GM21526 (cell line): ENCODE measurements at regions not wholly inside any gene's neighbourhood (a gene's known extent, or its start where the extent isn't known, plus 50 kb on each side); places are given as distances from the start of the nearest gene placed in this dataset.

Experiments used
- ATAC-seq: cut with Tn5 transposase; IDR thresholded peaks from one replicate; pipeline ENCODE4 v1.9.1; 2021; ENCODE audit warnings: moderate library complexity; ENCODE audit not compliant: unreplicated experiment, low FRiP score

DNA sequence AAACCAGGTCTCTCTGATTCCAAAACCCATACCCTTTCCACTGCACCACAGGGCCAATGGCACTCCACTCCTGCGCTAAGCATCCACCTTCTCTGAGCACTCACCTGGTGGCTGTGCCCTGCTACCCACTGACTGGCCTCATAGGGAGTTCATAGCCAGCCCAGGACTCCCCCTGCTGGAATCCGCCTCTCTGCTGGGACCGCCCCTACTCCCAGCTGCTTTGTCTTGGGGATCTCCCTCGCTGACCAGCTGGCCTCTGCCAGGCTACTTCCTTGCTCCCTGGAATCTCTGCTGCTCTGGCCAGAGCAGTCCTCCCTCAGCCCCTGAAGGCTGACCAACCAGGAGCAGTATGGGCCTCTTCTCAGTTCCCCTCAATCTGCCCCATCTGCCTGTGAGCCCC lies 129.7 kb downstream of the FAXC start:
- ATAC-seq, result no peak

- ATAC-seq, result no peak
Observed at GRCh38 chr6:99216959-99217358, 132.5 kb downstream of the FAXC start.

- ATAC-seq, result no peak
Observed at GRCh38 chr6:99195986-99196655, 153.4 kb downstream of the FAXC start.

GRCh38 chr6:99192561-99192960 lies 156.9 kb downstream of the FAXC start:
- no peak for ATAC-seq

DNA sequence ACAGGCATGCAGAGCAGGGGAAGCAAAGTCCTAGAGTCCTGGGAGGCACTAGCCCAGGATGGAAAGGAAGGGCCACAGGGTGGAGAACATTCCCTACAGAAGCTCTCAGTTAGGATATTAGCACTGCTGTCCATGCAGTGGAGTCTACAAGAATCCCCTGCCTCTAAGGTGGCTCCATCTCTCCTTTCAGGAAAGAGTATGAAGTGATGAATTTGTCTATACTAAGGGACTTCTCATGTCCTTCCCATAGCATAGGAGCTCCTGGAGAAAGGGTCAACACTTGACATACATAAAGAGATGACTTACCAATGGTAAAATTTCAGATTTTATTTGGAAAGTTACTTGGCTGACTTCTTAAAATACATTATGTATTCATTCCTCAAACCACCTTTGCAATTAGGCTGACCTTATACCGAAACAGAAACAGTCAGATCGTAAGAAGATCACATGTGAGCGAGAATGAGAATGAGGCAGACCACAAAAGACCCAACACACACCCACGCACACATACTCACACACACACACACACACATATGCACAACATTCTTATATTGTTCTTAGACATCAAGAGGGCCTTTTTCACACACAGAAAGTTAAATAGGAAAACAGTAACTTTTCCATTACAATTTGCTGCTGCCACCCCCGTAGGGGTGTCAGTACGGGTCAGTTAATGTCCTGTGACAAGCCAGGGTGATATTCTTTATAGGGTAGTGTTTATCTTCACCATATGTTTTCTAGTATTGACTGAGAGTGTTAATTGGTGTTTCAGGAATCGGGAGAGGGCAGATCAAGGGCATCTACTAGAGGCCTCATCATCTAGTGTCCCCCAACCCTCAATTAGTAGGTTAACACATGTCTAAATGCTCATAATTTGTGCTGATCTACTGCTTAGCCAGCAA lies 159.4 kb downstream of the FAXC start:
- ATAC-seq, result peak; percentile 99

DNA sequence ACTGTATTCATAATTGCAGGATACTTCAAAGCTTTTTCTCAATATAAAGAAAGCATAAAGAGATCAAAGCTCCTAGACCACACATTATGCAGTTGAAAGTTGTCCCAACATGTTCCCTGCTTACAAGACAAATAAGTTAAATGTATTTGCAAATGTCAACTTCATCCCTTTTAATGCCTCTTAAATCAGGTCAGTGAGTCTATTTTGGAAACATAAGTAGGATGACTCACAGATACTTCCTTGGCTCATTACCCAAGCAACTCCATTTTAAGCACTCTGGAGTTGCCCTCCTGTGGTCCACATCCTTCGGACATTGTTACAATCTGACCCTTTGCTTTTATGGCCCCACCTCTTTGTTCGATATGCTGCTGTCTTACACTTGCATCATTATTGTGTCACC lies 162.0 kb downstream of the FAXC start:
- ATAC-seq, result no peak

- no peak for ATAC-seq
Observed at GRCh38 chr6:99186417-99186816, 163.1 kb downstream of the FAXC start.

- ATAC-seq, result no peak
Observed at GRCh38 chr6:99185525-99185924, 163.9 kb downstream of the FAXC start.

DNA sequence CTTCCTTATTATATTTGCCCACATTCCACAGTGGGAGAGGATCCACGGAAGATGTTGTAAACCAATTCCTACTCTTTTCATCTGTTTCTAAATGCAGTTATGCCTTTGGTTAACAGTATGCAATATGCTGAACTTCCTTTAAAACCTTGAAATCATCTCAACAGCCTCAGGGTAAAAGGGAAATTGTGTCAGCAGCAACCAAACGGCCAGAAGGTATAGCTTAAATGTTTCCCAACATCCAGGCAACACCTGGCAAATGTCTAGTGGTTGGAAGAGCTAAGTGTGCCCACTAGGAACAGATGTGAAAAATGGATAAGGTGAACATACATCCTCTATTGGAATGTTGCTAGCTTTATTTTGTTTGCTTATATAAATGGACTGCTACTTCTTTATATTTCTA lies 164.8 kb downstream of the FAXC start:
- ATAC-seq, result no peak

DNA sequence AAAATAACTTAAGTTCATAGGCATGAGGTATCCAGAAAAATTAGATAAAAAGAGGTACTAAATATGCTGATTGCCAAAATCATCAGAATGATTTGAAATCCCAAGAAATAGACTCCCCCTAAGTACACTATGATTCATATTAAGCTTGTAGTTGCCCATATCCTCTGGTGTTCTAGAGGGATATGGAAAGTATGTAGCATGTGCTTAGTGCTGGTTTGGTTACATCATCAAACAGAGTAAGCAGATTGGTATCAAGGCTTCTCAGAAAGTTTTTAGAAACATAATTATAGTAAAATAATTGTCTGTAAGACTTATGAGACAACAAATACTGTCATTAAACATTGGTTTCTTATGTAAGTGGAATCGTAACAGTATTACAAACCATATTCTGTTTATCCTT lies 166.4 kb downstream of the FAXC start:
- ATAC-seq, result no peak

- no peak for ATAC-seq
Observed at GRCh38 chr6:99181174-99181573, 168.3 kb downstream of the FAXC start.

GRCh38 chr6:99178168-99178567 lies 171.3 kb downstream of the FAXC start:
- ATAC-seq, result no peak

- no peak for ATAC-seq
Observed at GRCh38 chr6:99177736-99178135, 171.7 kb downstream of the FAXC start.

DNA sequence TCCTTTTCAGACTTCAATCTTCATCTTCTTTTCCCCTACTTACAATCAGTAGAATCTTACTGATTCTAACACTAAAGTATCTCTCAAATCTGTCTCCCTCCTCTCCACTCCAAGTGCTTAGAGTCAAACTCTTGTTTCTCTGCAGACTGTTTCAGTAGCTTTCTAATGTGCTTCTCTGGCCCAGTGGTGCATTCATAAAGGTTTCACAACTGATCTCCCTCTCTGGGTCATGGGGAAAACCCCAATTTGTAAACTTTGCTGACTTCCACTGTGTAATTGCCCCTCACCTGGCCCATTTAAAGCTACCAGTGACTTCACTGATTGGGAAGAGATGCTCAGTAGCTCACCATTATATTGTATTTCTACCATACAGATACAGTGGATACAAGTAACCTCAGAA lies 183.6 kb downstream of the FAXC start:
- no peak for ATAC-seq

DNA sequence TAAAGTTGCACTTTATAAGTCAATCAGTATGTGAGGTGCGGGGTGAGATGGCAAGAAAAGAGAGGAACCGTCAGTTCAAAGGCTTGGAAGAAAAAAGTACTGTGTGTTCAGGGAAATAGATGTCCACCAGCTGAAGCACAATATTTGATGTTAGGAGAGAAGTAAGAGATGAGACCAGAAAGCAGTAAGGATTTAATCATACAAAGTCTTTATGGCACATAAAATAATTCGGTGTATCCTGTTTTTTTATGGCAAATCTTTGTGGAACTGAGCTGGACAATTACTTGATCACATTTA lies 197.2 kb downstream of the FAXC start:
- ATAC-seq, result no peak

GRCh38 chr6:99151634-99152346 lies 197.7 kb downstream of the FAXC start:
- peak; percentile 93 for ATAC-seq

GRCh38 chr6:99148761-99149160 lies 200.7 kb downstream of the FAXC start:
- no peak for ATAC-seq

DNA sequence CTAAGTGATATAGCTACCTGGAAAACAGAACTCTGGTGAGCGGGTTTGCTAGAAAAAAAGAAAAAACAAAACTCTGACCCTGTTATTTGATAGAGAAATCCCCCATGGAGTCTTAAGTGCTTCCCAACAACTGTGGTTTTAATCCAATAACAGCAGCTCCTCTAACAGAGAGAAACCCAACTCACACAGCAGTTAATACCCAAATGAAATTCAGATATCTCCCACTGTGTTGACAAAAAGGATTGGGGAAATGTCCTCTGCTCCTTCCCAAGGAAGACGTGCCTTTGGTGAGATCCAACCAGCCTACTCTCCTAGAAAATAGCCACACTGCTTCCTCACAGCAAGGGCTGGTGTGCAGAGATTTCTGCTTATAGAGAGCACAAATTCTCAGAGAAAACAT lies 200.4 kb upstream of the FBXL4 start:
- no peak for ATAC-seq

GRCh38 chr6:99147206-99147605 lies 199.5 kb upstream of the FBXL4 start:
- ATAC-seq, result no peak

DNA sequence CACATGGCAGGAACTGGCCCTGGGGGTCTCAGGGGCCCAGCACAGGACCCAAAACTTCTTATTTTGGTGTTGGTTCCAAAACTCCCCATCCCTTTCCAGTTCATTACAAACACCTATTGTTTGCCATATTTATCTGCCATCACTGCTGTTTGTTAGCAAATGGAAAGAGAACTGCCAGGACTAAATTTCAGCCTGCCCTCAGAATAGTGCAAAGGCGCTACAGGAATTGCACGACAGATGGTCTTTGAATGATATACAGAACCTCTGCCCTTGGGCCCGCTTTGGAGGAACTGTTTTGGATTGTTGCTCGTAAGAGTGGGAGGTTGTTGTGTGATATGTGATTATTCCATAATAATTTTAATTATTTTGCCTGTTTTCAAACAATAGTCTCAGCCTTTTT lies 199.0 kb upstream of the FBXL4 start:
- ATAC-seq, result no peak

DNA sequence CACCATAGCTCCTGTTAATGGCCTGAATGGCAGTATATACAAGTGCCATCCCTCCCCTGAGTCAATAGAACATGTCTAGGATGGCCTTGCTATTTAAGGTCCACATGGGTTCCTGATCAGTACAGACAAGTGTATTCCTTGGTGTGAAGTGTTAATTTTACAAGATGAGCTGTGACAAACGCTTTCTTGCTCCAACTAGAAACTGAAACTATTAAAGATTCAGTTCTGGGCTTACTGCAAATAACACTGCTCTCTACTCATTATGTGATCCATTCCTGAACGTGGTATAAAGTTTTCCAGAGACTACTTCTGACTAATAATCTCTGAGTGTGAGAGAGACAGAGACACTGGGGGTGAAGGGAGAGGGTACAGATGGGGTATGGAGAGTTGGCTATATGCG lies 198.0 kb upstream of the FBXL4 start:
- no peak for ATAC-seq
